ENCODE measurements at regions not wholly inside any gene's neighbourhood (a gene's known extent, or its start where the extent isn't known, plus 50 kb on each side); places are given as distances from the start of the nearest gene placed in this dataset.

DNA sequence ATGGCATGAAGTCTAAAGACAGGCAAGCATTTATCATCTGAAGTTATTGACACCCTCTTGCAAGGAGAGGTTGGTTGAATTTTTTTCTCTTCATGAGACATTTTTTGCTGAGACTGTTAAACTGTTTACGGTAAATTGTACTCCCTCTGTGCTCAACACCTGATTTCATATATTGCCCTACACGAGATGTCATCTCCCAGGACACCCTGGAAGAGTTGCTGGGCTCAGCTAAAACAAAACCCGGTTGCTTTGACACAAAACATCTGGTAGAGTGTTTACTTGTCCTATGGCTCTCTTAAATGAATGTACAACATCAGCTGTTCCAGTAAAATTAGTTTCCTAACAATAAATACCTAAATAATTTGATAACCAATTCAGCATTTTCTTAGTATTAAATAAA is 533.8 kb downstream of the SOCS6 start (continued):
- no peak for TF ChIP-seq ZNF292 (CRISPR knock-in tag; IDR thresholded peaks at IDR 0.05; ENCODE audit: borderline replicate concordance, low read depth)

DNA sequence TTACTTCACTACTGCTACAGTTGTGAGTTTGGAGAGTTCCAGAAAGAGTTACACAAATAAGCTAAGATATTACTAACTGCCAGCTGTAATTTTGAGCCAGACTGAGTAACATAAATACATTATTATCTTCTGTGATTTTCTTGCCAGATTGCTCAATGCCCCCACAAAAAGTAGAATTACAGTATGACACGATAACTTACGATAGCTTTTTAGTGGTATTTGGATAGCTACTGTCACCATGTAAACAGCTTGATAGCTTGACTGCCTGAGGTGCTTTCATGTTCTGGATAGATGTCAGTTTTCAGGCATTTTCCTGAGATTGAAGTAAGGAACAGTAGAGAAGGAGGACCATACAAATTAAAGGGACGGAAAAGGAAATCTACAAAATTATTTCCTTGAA is 533.3 kb downstream of the SOCS6 start:
- Histone ChIP-seq H3K27ac (ENCODE audit: extremely low read length, insufficient read depth, low read length) (no peak overlapping the region), H4K20me1 (ENCODE audit: insufficient read depth, low read length) (no peaks in the 10 kb centered on the region), H3K4me1 (ENCODE audit: insufficient read depth, low read length) (no peaks in the 10 kb centered on the region), H3K79me2 (ENCODE audit: insufficient read depth, low read length) (no peaks in the 10 kb centered on the region), H3K9me3 (ENCODE audit: low read length) (no peaks in the 10 kb centered on the region), H3K9ac (ENCODE audit: insufficient read depth, low read depth, low read length) (no peak overlapping the region), H3K4me3 (replicated peaks in 1 of 3; ENCODE audit: insufficient read depth in 1 of 3, low read depth in 2 of 3, low read length in 3 of 3) (no peak overlapping the region), H3K27me3 (ENCODE audit: control insufficient read depth in 1 of 2, insufficient read depth in 2 of 2, low read length in 2 of 2) (no peaks in the 10 kb centered on the region), H2AFZ (ENCODE audit: low read length) (no peak overlapping the region), H3K4me2 (ENCODE audit: low read depth, low read length) (no peak overlapping the region), H3K36me3 (replicated peaks in 1 of 2; ENCODE audit: control insufficient read depth in 1 of 2, insufficient read depth in 2 of 2, low read length in 2 of 2) (no peaks in the 10 kb centered on the region)
- CTCF ChIA-PET (ENCODE audit: low intra/inter-chr PET ratio, low total read pairs): no interaction called here
- WGBS (ENCODE audit: low lambda C conversion rate): 0% methylated on average over 3 of the region's 3 CpGs
- no TSS peak for BruUV-seq (replicated peaks)
- POLR2A ChIA-PET: no interaction called here
- in situ Hi-C loops (cut with HindIII; ENCODE audit: extremely low pct_ligation_motif_present, low pct_unique_long_range_greater_than_20kb) (no loop called here), intact Hi-C loops (cut with micrococcal nuclease; ENCODE audit: unreplicated experiment) (no loop called here)
- ATAC-seq (no peak), FAIRE-seq (no peak), DNase-seq (ENCODE audit: low spot score) (no peak)
- no peak for TF ChIP-seq GABPB1 (CRISPR knock-in tag; IDR thresholded peaks at IDR 0.05)
- TF ChIP-seq ZSCAN30 (CRISPR knock-in tag; IDR thresholded peaks at IDR 0.05): no peak
- TF ChIP-seq ZSCAN25 (CRISPR knock-in tag; IDR thresholded peaks at IDR 0.05): no peak
- TF ChIP-seq ZFP1 (CRISPR knock-in tag; IDR thresholded peaks at IDR 0.05): no peak
- no peak for TF ChIP-seq RBFOX2 (IDR thresholded peaks at IDR 0.05; ENCODE audit: low read depth, low read length)
- no peak for TF ChIP-seq JDP2 (CRISPR knock-in tag; IDR thresholded peaks at IDR 0.05; ENCODE audit: borderline replicate concordance)
- no peak for TF ChIP-seq BORCS8-MEF2B (CRISPR knock-in tag; IDR thresholded peaks at IDR 0.05)
- TF ChIP-seq, protein P1, sequence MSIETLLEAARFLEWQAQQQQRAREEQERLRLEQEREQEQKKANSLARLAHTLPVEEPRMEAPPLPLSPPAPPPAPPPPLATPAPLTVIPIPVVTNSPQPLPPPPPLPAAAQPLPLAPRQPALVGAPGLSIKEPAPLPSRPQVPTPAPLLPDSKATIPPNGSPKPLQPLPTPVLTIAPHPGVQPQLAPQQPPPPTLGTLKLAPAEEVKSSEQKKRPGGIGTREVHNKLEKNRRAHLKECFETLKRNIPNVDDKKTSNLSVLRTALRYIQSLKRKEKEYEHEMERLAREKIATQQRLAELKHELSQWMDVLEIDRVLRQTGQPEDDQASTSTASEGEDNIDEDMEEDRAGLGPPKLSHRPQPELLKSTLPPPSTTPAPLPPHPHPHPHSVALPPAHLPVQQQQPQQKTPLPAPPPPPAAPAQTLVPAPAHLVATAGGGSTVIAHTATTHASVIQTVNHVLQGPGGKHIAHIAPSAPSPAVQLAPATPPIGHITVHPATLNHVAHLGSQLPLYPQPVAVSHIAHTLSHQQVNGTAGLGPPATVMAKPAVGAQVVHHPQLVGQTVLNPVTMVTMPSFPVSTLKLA (IDR thresholded peaks at IDR 0.05): no peak

Measured in HepG2 (cell line).